DMS153 treated with DMSO at 0.1 percent for 48 hours (cell line): ENCODE measurements at regions not wholly inside any gene's neighbourhood (a gene's known extent, or its start where the extent isn't known, plus 50 kb on each side); places are given as distances from the start of the nearest gene placed in this dataset.

Experiments used
- DNase-seq: peaks from one replicate; lab custom pipeline; 2025; ENCODE audit not compliant: unreplicated experiment; lab: John Stamatoyannopoulos, UW

DNA sequence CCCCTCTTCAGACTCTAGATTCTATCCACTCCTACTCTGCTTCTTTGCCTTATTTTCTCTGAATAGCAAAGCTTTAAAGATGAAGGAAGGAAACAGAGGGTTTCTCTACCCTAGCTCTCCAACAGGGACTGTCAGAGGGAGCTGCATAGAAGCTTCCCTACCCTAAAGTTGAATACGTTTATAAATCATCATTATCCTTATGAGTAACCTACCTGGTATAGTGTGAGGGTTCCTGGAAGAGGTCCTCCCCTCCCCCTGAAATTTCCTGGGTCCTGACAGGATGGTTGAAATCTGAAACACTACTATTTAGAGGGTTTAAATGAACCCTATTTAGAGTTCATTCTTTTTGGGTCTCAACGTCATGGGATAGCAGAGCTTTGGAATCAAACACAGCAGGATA is 187.0 kb upstream of the RBPJ start:
- no peak for DNase-seq

- no peak for DNase-seq
Observed at GRCh38 chr4:26135331-26135730, 185.5 kb upstream of the RBPJ start.

- DNase-seq: no peak
Observed at GRCh38 chr4:26136615-26137014, 184.2 kb upstream of the RBPJ start.

DNA sequence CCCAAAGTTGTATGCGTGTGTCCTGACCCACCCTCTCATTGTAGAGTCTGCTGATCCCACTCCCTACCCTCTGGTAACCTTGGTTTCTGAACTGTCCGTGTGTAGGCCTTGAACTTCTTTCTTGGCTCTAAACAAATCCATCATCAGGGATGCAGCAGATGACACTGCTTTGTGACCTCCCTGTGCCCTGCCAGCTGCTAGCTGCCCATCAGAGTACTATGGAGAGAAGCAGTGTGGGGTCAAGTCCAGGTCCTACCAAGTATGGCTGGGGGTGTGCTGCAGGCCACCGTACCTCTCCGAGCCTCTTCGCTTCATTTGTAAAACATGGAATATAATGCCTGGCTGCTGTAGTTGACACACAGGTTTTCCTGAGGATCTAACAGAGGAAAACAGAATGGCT is 183.5 kb upstream of the RBPJ start:
- DNase-seq: no peak

DNA sequence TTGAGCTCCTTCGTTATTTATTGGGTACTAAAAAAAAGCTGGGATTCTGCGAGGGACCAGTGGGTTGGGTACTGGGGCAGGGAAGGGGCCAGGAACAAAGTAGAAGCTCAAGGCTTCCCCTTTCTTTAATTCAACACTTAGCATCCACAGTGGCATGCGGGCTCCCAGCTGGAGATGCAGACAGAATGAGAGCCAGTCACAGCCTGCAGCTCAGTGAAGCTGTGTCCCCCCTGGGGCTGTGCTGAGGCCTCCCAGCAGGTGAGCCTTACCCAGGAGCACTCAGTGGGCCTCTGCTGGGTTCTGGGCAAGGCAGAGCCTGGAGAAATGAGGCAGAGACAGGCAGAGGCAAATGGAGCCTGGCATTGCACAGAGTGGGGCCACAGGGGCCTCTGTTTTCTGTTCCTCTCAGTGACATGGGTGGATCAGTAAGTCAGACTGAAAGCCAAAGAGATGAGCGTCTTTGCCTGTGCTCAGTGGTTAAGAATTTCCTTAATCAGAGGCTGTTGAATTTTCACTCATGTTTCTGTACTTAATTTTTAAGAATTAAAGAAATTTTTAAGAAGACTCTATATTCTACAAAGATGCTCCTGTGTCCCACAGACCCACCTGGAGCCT is 181.4 kb upstream of the RBPJ start:
- DNase-seq: no peak

GRCh38 chr4:26140150-26140898 is 180.5 kb upstream of the RBPJ start:
- no peak for DNase-seq

DNA sequence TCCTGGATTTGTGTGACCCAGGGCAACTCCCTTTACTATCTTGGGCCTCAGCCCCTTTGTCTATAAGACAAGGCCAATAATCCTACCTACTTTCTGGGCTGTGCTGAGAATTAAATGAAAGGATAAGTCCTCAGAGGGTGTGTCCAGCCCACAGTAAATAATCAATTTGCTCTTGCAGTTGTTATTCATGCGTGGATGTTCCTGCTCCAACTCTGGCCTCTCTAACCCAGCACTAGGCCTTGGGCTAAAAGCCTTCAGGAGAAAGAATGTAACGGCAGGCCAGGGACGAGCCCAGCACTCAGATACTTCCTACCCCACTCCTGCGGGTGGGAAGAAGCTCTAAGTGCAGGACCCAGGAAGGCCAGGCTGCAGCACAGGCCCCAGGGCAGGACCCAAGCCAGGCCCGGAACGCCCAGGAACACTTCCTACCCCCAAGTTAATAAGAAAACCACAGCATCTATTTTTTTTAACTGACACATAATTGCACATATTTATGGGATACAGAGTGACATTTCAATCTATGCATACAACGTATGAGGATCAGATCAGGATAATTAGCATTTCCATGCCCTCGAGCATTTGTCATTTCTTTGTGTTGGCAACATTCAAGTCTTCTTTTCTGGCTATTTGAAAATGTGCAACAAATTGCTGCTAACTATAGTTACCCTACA is 179.6 kb upstream of the RBPJ start:
- no peak for DNase-seq

GRCh38 chr4:26141911-26142638 is 178.7 kb upstream of the RBPJ start:
- DNase-seq: no peak

DNA sequence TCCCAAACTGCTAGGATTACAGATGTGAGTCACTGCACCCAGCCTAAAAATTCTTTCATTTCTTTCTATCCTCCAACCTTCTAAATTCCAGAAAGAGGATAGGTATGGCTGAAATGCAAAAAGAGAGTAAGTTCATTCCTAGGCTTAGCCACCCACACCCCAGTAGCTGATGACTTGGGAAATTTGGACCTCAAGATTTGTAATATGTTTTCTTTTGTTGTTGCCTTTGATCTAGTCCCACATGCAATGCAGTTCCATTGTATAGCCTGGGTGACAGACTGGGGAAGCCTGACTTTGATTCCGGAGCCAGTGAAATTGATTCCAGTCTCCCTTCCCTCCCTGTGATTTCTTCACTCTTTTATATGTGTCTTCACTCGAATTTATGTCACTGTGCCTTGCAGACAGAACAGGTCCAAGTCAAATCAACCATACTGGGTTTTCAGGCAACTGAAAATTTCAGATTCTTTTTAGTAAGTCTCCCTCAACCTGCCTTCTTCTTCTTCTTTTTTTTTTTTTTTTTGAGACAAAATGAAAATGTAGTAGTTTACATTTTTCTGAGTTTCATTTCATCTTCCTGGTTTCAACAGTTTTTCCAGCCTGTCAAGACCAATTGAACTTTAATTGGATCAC is 176.2 kb upstream of the RBPJ start:
- DNase-seq: no peak

- DNase-seq: peak; percentile 15
Observed at GRCh38 chr4:26145212-26145611, 175.6 kb upstream of the RBPJ start.

DNA sequence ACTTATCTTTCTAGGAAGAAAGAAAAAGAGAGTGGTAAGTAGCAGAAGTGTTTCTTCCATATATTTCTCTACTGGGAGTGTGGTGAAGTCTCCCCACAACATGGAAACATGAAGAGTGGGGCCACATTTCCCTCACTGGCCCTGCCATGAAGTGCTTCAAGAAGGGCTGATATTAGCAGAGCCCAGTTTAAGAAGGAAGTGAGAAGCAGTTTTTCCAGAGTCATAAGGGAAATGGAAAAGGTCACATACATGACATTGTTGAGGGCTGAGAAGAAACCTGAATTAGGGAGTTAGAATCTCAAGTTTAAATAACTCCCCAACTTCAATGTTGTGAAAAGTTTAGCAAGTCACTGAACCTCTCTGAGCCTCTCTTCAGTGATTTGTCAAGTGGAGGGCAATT is 171.9 kb upstream of the RBPJ start:
- DNase-seq: no peak

- no peak for DNase-seq
Observed at GRCh38 chr4:26150948-26151347, 169.9 kb upstream of the RBPJ start.

GRCh38 chr4:26151615-26152014 is 169.2 kb upstream of the RBPJ start:
- DNase-seq: no peak

- DNase-seq: no peak
Observed at GRCh38 chr4:26152056-26152455, 168.8 kb upstream of the RBPJ start.

GRCh38 chr4:26157541-26157940 is 163.3 kb upstream of the RBPJ start:
- no peak for DNase-seq

DNA sequence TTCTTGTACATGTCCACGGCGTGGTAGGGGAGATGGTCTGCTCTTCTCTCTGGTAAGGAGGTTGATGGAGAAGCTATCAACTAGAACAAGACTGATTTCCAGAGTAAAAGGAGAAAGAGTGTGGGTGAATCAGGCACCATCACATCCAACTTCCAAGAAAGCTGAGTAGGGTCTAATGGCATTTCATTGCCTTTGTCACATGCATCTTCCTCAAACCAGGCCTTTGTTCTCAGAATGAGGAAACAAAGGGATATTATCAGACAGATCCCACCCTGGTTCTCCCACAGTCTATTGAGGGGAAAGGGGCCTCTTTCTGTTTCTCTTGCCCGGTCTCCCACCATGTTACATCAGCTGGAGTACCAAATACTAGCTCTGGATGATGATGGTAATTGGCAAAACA is 160.2 kb upstream of the RBPJ start:
- DNase-seq: no peak

GRCh38 chr4:26161030-26161824 is 159.6 kb upstream of the RBPJ start:
- no peak for DNase-seq

- DNase-seq: no peak
Observed at GRCh38 chr4:26162101-26162500, 158.7 kb upstream of the RBPJ start.

GRCh38 chr4:26163425-26164362 is 157.1 kb upstream of the RBPJ start:
- no peak for DNase-seq
